ENCODE measurements at regions not wholly inside any gene's neighbourhood (a gene's known extent, or its start where the extent isn't known, plus 50 kb on each side); places are given as distances from the start of the nearest gene placed in this dataset.

GRCh38 chr14:44412858-44413569 lies 94.1 kb downstream of the FSCB start:
- TF ChIP-seq POLR2A (IDR thresholded peaks at IDR 0.05) (no peak), CTCF (IDR thresholded peaks at IDR 0.05) (no peak)
